Kidney epithelial cell (primary cell): ENCODE measurements at regions not wholly inside any gene's neighbourhood (a gene's known extent, or its start where the extent isn't known, plus 50 kb on each side); places are given as distances from the start of the nearest gene placed in this dataset.

Experiments
- DNase-seq: peaks from one replicate; pipeline ENCODE4 v3.0.0-alpha.2; 2010; ENCODE audit warnings: low read depth
- H3K27me3 ChIP-seq: 2 replicates; pipeline ENCODE4 v1.6.0; 2011; ENCODE audit warnings: low read length; ENCODE audit not compliant: control insufficient read depth, insufficient read depth
- H3K36me3 ChIP-seq: 2 replicates; pipeline ENCODE4 v1.5.1; 2011; ENCODE audit warnings: low read length; ENCODE audit not compliant: control insufficient read depth, insufficient read depth
- H3K4me3 ChIP-seq: 2 replicates; pipeline ENCODE4 v1.5.1; 2011; ENCODE audit warnings: low read depth, mild to moderate bottlenecking, control low read depth, low read length
- CTCF ChIP-seq: IDR thresholded peaks from 2 replicates; pipeline ENCODE4 v1.5.1; 2011; ENCODE audit warnings: mild to moderate bottlenecking, moderate library complexity, low read length, control low read depth, inconsistent platforms; ENCODE audit not compliant: insufficient read depth, poor library complexity, severe bottlenecking

- Histone ChIP-seq H3K36me3 (no peaks in the 10 kb centered on the region), H3K4me3 (no peak overlapping the region), H3K27me3 (no peaks in the 10 kb centered on the region)
- DNase-seq: no peak
- TF ChIP-seq CTCF: no peak
These were observed 166.0 kb upstream of the SATB1 start for GRCh38 chr3:18591120-18591519.

- Histone ChIP-seq H3K4me3 (no peak overlapping the region), H3K36me3 (no peaks in the 10 kb centered on the region), H3K27me3 (no peaks in the 10 kb centered on the region)
- TF ChIP-seq CTCF: no peak
- no peak for DNase-seq
These were observed 160.9 kb upstream of the SATB1 start for GRCh38 chr3:18586076-18586475.

GRCh38 chr3:18585004-18585968 is 160.1 kb upstream of the SATB1 start:
- H3K36me3 ChIP-seq: no peaks in the 10 kb centered on the region
- DNase-seq: no peak
- no peaks in the 10 kb centered on the region for H3K27me3 ChIP-seq
- H3K4me3 ChIP-seq: no peak overlapping the region
- TF ChIP-seq CTCF: no peak

- Histone ChIP-seq H3K36me3 (no peaks in the 10 kb centered on the region), H3K4me3 (no peak overlapping the region), H3K27me3 (no peaks in the 10 kb centered on the region)
- no peak for DNase-seq
- no peak for TF ChIP-seq CTCF
These were observed 155.1 kb upstream of the SATB1 start for GRCh38 chr3:18580268-18580667.

- Histone ChIP-seq H3K36me3 (no peaks in the 10 kb centered on the region), H3K4me3 (no peak overlapping the region), H3K27me3 (no peaks in the 10 kb centered on the region)
- no peak for DNase-seq
- no peak for TF ChIP-seq CTCF
These were observed 154.5 kb upstream of the SATB1 start for GRCh38 chr3:18579661-18580060.
